22Rv1 (cell line): ENCODE measurements at regions not wholly inside any gene's neighbourhood (a gene's known extent, or its start where the extent isn't known, plus 50 kb on each side); places are given as distances from the start of the nearest gene placed in this dataset.

Experiments used
- ZFX ChIP-seq: fragments of 450-650 bp; IDR thresholded peaks from 2 replicates; pipeline ENCODE4 v1.6.1; 2017; ENCODE audit warnings: antibody characterized with exemption, borderline replicate concordance
- TF ChIP-seq, protein P1 (sequence below): fragments of 450-650 bp; IDR thresholded peaks from 2 replicates; pipeline ENCODE4 v1.5.1; 2017; ENCODE audit warnings: mild to moderate bottlenecking

DNA sequence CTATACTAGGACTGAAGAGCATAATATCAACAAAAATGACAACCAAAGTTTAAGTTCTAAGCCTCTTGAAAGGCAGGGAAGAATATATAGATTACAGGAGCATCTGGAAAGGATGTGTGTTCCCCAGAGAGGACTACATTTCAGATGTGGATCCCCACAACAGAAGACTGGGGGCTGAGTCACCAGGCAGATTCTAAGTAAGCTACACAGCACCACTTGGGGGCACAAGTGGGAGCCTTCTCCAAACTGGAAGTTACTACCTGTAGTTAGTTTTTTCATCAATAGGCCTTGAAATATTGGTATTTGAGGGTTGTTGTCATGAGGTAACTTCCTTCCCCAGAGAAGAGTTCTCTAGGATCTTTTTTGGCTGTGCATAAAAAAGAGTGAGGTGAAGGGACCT lies 836.1 kb downstream of the NLGN4Y start:
- TF ChIP-seq, protein P1, sequence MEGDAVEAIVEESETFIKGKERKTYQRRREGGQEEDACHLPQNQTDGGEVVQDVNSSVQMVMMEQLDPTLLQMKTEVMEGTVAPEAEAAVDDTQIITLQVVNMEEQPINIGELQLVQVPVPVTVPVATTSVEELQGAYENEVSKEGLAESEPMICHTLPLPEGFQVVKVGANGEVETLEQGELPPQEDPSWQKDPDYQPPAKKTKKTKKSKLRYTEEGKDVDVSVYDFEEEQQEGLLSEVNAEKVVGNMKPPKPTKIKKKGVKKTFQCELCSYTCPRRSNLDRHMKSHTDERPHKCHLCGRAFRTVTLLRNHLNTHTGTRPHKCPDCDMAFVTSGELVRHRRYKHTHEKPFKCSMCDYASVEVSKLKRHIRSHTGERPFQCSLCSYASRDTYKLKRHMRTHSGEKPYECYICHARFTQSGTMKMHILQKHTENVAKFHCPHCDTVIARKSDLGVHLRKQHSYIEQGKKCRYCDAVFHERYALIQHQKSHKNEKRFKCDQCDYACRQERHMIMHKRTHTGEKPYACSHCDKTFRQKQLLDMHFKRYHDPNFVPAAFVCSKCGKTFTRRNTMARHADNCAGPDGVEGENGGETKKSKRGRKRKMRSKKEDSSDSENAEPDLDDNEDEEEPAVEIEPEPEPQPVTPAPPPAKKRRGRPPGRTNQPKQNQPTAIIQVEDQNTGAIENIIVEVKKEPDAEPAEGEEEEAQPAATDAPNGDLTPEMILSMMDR: no peak
- no peak for TF ChIP-seq ZFX
